DMS114 treated with DMSO at 0.1 percent for 48 hours (cell line): ENCODE measurements at regions not wholly inside any gene's neighbourhood (a gene's known extent, or its start where the extent isn't known, plus 50 kb on each side); places are given as distances from the start of the nearest gene placed in this dataset.
"Not testable (repeated sequence)": the region's sequence is repeated elsewhere in the genome, so short reads cannot be mapped to it uniquely, and the experiment has no call there.

Source experiments
- DNase-seq: peaks from one replicate; lab custom pipeline; 2025; ENCODE audit not compliant: unreplicated experiment; lab: John Stamatoyannopoulos, UW

GRCh38 chr12:82529101-82529500, 157.6 kb upstream of the TMTC2 start:
- DNase-seq, result no peak

DNA sequence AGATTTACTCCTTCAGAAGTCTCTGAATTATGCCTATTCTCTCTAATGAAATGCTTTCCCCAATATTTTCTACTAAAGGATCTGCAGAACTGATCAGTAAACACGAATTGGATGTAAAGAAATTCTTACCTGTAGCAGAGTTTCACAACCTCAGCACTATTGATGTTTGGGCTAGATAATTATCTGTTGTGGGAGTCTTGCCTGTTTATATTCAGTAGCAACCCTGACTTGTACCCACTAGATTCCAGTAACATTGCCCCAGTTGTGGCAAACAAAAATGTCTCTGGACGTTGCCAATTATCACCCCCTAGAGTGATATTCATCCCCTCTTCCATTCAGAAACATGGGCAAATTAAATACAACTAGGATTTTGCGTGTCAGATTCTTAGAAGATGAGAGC, 156.8 kb upstream of the TMTC2 start:
- no peak for DNase-seq

GRCh38 chr12:82530394-82530793, 156.3 kb upstream of the TMTC2 start:
- DNase-seq, result no peak

DNA sequence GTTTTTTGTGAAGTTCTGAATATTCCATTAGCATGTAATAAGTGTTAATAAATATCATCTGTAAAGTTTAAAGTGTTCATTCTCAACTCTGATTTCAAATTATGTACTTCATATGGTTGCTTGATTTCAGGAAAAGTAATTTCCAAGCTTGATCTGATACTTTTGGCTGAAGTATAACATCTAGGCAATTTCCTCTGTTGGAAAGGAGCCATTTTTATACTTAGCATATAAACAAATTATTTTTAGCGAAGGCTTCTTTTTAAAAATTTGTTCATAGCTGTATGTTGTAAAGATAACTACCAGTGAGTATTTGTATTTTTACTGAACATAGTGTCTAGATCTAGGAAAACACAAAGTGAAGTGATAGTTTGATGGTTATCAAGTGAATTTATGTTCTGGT, 153.4 kb upstream of the TMTC2 start:
- DNase-seq, result no peak

- DNase-seq, result no peak
Measured at GRCh38 chr12:82537436-82537835, 149.3 kb upstream of the TMTC2 start.

DNA sequence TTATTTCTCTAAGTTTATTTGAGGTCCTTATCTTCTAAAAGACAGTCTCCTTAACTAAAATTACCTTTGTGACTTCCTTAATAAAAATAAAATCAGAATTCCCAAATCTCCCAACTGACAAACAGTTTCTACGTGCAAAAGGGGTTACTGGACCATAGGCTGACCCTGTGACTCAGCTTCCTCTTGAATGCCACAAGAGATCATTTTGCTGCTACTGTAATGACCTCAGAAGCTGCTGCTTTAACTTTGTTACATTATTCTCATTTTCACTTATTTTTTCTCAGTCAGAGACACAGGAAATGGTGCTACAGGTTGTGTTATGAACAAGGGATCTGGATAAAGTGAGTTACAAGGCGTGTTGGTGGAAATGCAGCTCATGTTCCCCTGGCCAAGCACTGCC, 132.2 kb upstream of the TMTC2 start:
- DNase-seq, result no peak

- DNase-seq, result no peak
Measured at GRCh38 chr12:82555699-82556098, 131.0 kb upstream of the TMTC2 start.

DNA sequence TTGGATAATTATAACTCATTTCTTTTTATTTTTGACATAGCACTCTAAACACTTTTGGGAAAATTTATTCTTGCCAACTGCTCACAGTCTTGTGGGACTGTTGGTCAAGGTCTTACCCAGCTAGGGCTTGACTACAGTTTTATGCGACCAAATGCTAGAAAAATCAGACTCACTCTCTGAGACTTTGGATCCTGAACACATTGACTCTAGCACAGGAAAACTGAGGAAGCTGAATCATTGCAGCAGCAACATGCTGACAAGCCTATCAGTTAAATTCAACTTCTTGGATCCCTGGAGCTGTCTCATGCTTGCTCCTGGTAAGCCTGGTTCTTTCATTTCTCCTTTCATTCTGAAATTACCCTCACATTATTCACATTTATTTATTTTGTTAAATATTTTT, 120.7 kb upstream of the TMTC2 start:
- no peak for DNase-seq

DNA sequence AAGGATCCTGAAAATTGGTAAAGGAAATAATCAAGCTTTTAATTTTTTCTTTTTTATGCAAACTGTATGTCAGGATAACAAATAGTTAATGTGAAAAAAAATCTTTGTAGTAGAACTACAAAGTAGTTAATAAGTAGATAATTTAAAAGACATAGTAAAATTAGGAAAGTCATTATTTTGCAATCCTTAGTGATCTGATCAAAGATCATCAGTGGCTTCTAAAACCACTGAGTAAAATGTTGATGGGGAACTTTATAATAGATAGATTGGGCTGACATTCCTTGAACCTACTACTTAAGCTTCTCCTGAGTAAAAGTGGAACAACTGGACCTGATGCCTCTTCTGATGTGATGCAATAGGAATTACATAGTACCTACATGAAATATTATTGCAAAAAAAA, 119.0 kb upstream of the TMTC2 start:
- no peak for DNase-seq

DNA sequence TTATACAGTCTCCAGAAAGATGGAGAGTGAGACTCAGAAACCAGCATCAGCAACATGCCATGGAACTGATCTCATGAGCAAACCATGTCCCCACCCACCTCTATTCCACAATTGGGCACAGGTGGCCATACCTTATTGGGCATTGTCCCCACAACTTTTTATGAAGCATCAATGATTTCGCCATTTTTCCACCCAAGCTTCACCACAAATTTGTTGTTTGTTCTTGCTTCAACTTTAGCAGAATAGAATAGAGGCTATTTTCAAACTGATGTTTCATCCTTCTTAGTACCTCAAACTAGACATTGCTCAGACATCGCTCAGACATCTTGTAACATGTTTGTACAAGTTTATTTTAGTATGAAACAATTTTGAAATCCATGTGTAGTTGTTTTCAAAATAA, 112.5 kb upstream of the TMTC2 start:
- DNase-seq, result no peak

GRCh38 chr12:82578725-82579124, 108.0 kb upstream of the TMTC2 start:
- no peak for DNase-seq

DNA sequence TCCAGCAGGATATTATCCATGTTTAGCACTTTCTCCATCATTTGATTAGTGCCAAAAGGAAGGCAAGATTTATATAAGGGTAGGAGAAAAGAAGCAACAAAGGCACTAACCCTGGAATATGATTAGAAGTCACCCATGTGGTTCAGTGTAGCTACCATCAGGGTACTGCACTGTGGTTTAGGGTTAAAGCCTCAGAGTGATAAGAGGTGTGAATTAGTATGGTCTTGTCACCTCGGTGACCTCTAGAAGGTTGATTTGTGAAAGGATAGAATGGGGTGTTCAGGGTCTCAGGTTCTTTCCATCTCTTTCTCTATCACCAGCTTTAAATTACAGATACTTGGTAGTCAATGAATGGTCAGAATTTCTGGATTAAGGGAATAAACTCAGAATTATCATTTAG, 103.0 kb upstream of the TMTC2 start:
- DNase-seq, result no peak

DNA sequence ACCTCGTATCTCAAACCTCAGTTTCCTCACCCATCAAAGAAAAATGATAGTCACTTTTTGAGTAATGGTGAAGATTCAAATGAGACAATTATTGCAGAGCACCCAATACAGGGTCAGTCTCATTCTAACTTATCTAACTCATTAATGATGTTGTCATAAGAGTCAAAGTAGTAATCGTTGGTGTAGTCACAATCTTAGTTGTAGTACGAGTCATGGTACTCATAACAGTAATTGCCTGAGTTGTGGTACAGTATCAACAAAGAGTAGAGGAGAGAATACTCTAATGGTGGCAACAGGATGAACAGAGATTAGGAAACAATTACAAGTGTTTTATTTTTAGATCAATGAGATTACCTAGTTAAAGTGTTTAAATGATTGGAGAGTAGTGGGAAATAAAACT, 93.6 kb upstream of the TMTC2 start:
- no peak for DNase-seq

DNA sequence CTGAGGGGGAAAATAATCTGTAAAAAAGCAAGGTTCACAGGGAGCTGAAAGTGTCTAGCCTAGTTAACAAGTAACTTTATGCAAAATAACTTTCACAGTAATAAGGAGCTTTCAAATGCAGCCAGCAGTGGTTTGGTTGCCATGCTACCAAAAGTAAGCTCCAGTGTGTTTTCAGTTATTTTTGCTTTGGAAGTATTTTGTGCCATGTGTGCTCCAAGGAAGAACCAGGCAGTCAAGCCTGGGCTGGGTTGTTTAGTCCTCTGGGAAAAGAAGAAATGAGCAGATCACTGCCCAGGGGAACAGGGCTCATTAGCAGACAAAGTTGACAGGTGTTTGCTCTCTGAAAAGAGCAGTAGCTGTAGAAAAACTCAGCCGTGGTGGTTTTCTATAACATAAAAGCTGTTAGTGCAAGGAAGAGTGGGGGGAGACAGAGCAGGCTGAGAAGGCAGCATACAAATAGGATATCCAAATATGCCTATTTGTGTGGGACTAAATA, 92.8 kb upstream of the TMTC2 start:
- DNase-seq, result no peak

DNA sequence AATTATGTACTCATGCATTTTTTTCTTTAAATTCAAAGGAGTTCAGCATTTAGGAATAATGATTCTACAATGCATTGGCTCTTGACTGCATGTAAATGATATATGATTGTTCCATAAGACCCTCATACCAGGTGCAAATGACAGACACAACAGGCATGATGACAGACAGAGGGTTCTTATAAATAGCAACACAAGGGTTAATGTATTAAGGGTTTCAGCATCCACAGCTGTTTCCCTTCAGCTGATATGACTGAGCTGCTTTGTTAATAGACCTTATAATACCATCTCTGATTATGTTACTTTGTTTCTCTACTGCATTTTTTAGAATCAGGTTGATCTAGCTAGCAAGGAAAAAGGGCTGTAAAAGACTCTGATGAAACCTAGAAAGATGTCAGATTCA, 90.8 kb upstream of the TMTC2 start:
- DNase-seq, result no peak

DNA sequence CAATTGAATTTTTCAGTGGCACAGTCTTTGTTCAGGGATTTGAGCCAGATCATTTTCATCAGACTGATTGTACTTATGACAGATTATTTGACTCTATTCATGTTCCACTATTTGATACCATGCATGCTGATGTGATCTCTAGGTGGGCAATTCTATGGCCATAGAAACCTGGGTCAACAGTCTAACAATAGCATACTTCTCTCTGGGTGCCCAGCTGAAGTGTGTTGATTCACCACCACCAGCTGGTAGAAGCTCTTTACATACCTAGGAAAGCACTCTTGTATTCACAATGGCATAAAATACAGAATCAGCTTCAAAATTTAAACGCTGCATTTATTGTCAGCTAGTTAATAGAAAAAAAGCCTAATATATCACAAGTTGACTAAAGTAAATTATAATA, 90.2 kb upstream of the TMTC2 start:
- no peak for DNase-seq

DNA sequence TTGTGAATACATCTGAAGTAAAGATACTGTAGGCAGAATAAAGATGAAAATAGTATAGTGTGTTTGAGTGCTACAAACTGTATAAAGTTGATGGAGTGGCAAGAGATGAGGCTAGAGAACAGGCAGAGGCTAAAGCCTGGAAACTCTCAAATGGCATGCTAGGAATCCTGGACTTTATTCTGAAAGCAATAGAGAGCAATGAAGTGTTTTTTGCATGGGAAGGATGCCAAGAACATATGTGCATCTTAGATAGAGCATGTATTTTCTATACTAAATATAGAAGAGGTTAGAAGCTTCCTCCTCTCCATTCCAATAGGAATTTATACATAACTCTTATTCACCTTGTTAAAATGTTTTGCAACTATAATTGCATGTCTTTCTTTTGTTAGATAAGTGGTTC, 86.3 kb upstream of the TMTC2 start:
- DNase-seq, result no peak

GRCh38 chr12:82603647-82604046, 83.1 kb upstream of the TMTC2 start:
- DNase-seq, result not testable (repeated sequence)

- DNase-seq, result no peak
Measured at GRCh38 chr12:82605115-82605514, 81.6 kb upstream of the TMTC2 start.

GRCh38 chr12:82608706-82609105, 78.0 kb upstream of the TMTC2 start:
- DNase-seq, result no peak

DNA sequence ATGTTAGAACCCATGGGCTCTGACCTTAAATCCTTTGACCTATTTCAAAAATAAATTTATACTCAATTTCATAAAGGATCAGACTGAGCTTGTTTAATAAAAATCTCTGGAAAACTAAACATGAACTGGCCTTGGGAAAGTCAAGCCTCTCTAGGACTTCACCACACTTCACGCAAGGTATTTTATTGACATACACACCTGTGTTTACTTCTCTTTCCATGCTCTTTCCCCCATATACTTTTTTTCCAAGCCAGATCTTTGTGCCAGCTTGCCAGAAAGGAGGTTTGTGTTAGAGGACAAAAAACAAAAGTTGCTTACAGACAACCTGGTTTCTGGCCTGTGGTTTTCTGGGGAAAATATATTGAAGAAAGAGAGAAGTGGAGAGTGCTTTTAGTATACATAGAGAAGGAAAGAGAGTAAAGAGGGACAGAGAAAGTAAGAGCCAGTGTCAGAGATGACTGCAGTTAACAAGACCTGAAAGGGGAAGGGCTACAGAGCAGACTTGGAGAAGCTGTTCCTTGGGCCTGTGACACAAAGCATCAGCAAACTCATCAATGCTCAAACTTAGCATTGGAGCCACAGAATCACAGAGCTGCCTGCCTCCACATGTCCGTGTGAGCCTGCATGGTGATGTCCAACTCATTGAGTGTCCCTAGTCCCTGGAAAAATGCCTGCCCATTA, 77.3 kb upstream of the TMTC2 start:
- no peak for DNase-seq

- no peak for DNase-seq
Measured at GRCh38 chr12:82619644-82620043, 67.1 kb upstream of the TMTC2 start.

DNA sequence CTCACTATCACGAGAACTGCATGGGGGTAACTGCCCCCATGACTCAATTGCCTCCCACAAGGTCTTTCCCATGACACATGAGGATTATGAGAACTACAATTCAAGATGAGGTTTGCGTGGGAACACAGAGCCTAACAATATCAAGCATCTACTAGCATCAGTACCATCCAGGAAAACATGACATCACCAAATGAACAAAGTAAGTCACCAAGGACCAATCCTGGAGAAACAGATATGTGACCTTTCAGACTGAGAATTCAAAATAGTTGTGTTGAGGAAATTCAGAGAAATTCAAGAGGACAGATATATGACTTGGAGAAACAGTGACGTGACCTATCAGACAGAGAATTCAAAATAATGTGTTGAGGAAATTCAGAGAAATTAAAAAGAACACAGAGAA, 65.8 kb upstream of the TMTC2 start:
- no peak for DNase-seq
